Testis (tissue), 2 donors: ENCODE measurements at regions not wholly inside any gene's neighbourhood (a gene's known extent, or its start where the extent isn't known, plus 50 kb on each side); places are given as distances from the start of the nearest gene placed in this dataset.

Experiments used
- POLR2A ChIP-seq: fragments of 450-650 bp; IDR thresholded peaks from one replicate; pipeline ENCODE4 v1.6.1; 2017; ENCODE audit warnings: antibody characterized with exemption, mild to moderate bottlenecking, moderate library complexity
- TF ChIP-seq, protein P1 (sequence below), 3 experiments: fragments of 450-650 bp in 2 of 3; fragments of 200-600 bp in 1 of 3; sonication (generic) in 1 of 3; IDR thresholded peaks; one replicate each; pipeline ENCODE4 v1.5.1; 2016 to 2019; ENCODE audit warnings: antibody characterized with exemption in 3 of 3, mild to moderate bottlenecking in 2 of 3, moderate library complexity in 1 of 3

DNA sequence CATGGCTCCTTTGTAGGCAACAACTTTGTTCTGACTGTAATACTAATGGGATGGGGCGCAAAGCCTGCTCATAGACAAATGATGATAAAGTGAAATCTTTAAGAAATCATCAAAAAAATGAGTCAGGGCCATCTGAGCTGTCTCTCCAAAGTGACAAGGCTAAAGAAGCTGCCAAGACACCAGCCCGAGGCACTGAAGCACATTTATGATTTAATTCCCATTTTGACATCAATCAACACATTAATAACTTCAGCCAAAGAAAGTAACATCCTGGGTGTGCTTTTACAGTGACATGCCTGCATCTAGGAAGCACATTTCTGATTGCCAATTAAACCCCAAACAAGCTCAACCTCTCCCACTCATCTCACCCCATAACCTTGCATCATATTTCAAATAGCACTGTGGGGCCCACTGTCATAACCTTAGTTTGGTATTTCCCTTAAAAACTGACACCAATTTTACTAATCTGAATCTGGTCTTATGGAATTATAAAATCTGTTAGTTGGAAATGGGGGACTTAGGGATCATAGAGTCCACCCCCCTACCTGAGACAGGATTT is 676.6 kb downstream of the TOX3 start:
- TF ChIP-seq, protein P1, sequence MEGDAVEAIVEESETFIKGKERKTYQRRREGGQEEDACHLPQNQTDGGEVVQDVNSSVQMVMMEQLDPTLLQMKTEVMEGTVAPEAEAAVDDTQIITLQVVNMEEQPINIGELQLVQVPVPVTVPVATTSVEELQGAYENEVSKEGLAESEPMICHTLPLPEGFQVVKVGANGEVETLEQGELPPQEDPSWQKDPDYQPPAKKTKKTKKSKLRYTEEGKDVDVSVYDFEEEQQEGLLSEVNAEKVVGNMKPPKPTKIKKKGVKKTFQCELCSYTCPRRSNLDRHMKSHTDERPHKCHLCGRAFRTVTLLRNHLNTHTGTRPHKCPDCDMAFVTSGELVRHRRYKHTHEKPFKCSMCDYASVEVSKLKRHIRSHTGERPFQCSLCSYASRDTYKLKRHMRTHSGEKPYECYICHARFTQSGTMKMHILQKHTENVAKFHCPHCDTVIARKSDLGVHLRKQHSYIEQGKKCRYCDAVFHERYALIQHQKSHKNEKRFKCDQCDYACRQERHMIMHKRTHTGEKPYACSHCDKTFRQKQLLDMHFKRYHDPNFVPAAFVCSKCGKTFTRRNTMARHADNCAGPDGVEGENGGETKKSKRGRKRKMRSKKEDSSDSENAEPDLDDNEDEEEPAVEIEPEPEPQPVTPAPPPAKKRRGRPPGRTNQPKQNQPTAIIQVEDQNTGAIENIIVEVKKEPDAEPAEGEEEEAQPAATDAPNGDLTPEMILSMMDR (IDR thresholded peaks at IDR 0.05) = no peak
- TF ChIP-seq POLR2A = no peak
